Fibroblast of lung (primary cell): ENCODE measurements at regions not wholly inside any gene's neighbourhood (a gene's known extent, or its start where the extent isn't known, plus 50 kb on each side); places are given as distances from the start of the nearest gene placed in this dataset.

ENCODE experiments used
- EZH2 ChIP-seq: IDR thresholded peaks from 2 replicates; pipeline ENCODE4 v1.5.1; 2012; ENCODE audit warnings: low read length, control low read depth, mild to moderate bottlenecking; ENCODE audit errors: missing control alignments
- TF ChIP-seq, protein P1 (sequence below), 2 donors: IDR thresholded peaks in 1 of 2; conservative IDR thresholded peaks in 1 of 2; 1 replicate in 1 of 2; 2 replicates in 1 of 2; pipeline ENCODE4 v1.5.1; 2011 to 2012; ENCODE audit warnings: low read length in 2 of 2, control low read depth in 1 of 2, inconsistent platforms in 1 of 2, low read depth in 1 of 2, mild to moderate bottlenecking in 1 of 2

GRCh38 chr6:144346719-144347447 is 61.7 kb downstream of the UTRN start:
- TF ChIP-seq, protein P1, sequence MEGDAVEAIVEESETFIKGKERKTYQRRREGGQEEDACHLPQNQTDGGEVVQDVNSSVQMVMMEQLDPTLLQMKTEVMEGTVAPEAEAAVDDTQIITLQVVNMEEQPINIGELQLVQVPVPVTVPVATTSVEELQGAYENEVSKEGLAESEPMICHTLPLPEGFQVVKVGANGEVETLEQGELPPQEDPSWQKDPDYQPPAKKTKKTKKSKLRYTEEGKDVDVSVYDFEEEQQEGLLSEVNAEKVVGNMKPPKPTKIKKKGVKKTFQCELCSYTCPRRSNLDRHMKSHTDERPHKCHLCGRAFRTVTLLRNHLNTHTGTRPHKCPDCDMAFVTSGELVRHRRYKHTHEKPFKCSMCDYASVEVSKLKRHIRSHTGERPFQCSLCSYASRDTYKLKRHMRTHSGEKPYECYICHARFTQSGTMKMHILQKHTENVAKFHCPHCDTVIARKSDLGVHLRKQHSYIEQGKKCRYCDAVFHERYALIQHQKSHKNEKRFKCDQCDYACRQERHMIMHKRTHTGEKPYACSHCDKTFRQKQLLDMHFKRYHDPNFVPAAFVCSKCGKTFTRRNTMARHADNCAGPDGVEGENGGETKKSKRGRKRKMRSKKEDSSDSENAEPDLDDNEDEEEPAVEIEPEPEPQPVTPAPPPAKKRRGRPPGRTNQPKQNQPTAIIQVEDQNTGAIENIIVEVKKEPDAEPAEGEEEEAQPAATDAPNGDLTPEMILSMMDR (conservative IDR thresholded peaks at IDR 0.05 in 1 of 2, IDR thresholded peaks at IDR 0.05 in 1 of 2; ENCODE audit: low read depth in 1 of 2, low read length in 2 of 2), result no peak
- TF ChIP-seq EZH2, result no peak
